Lower leg skin (tissue), 4 donors: ENCODE measurements at regions not wholly inside any gene's neighbourhood (a gene's known extent, or its start where the extent isn't known, plus 50 kb on each side); places are given as distances from the start of the nearest gene placed in this dataset.

Source experiments
- DNase-seq, 2 donors: peaks; one replicate each; pipeline ENCODE4 v3.0.0-alpha.2; 2019; ENCODE audit warnings: low spot score in 2 of 2
- H3K4me3 ChIP-seq: fragments of 200-600 bp; sonication (generic); 2 replicates; pipeline ENCODE4 v1.5.1; 2017; ENCODE audit warnings: mild to moderate bottlenecking, low read depth; ENCODE audit not compliant: poor library complexity, severe bottlenecking
- CTCF ChIP-seq, 3 donors: fragments of 450-650 bp; IDR thresholded peaks; one replicate each; pipeline ENCODE4 v1.5.1; 2016; ENCODE audit warnings: antibody characterized with exemption in 3 of 3, mild to moderate bottlenecking in 3 of 3, moderate library complexity in 2 of 3
- POLR2A ChIP-seq, 2 donors: fragments of 450-650 bp; IDR thresholded peaks; one replicate each; pipeline ENCODE4 v1.6.1; 2016 to 2017; ENCODE audit warnings: antibody characterized with exemption in 2 of 2, mild to moderate bottlenecking in 1 of 2, moderate library complexity in 1 of 2
- WGBS, 2 donors: methylation state at CpG; one replicate each; pipeline ENCODE4 v1.1.5; 2018; 5-methylcytosine and 5-hydroxymethylcytosine counted together
- intact Hi-C: fragments of 100-400 bp; cut with DNase I; formaldehyde crosslinking; loops from one replicate; pipeline ENCODE4 v1.15.0; 2023; ENCODE audit warnings: low total_unique reads

DNA sequence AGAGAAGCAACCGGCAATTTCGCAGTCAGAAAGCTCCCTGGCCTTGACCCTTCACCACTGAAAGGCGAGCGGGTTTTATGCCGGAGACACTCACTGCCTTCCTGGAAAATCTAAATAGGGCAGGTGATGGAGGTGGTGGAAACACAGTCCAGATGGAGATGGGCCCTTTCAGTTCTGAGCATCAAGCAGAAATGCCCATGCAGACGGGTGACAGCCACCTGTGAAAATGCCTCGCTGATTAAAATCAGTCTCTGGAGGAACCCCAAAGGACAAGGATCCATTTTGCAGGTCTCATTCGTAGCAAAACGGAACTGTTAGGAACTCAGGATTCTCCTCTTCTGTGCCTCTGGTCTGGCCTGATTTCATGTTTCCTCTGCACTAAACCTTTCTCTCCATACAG is 74.2 kb downstream of the FZD10 start:
- intact Hi-C loops = no loop called here
- no peak overlapping the region for H3K4me3 ChIP-seq
- WGBS, 2 donors = 84 to 88% methylated on average over 9 of the region's 9 CpGs
- peak in 1 of 2 donors; percentile 18 for DNase-seq
- TF ChIP-seq CTCF (IDR thresholded peaks at IDR 0.05) = no peak
- TF ChIP-seq POLR2A (IDR thresholded peaks at IDR 0.05) = no peak

DNA sequence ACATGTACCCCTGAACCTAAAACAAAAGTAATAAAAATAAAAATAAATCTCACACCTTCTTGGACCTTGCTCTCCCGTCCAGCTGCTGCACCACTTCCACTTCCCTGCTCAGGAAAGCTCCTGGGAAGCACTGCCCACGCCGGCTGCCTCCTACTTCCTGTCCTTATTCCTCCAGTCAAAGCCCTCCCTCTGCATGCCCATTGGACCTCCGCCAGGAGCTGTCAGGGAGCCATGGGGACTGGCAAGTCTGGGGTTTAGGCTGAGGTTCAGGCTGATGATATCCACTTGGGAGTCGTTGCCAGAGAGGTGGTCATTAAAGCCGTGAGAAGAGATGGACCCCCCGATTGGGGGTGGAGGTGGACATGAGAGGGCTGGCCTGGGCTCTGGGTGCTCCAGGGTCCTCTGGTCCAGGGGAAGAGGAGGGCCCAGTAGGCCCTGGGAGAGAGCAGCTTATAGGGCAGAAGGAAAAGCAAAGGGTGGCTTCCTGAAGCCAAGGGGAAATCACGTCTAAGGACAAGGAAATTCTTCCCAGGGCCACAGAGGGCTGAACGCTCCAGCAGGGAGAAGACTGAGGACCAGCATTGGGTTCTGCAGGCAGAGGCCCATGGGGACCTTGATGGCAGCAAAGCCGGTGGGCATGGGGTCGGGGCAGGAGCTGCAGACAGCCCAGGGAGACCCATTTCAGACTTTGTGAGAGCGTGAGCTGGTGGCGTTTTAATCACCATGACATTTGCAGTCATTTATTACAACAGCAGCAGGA is 78.7 kb downstream of the FZD10 start:
- 73 to 76% methylated on average over 13 of the region's 13 CpGs for WGBS, 2 donors
- intact Hi-C loops = no loop called here
- TF ChIP-seq CTCF (IDR thresholded peaks at IDR 0.05) = no peak
- TF ChIP-seq POLR2A (IDR thresholded peaks at IDR 0.05) = no peak
- DNase-seq = peak in 1 of 2 donors; percentile 76
- H3K4me3 ChIP-seq = no peak overlapping the region

GRCh38 chr12:130242506-130242905 is 80.2 kb downstream of the FZD10 start:
- DNase-seq = peak in 1 of 2 donors; percentile 64
- intact Hi-C loops = no loop called here
- 76 to 89% methylated on average over 7 of the region's 7 CpGs for WGBS, 2 donors
- H3K4me3 ChIP-seq = no peak overlapping the region
- TF ChIP-seq POLR2A (IDR thresholded peaks at IDR 0.05) (no peak), CTCF (IDR thresholded peaks at IDR 0.05) (no peak)

DNA sequence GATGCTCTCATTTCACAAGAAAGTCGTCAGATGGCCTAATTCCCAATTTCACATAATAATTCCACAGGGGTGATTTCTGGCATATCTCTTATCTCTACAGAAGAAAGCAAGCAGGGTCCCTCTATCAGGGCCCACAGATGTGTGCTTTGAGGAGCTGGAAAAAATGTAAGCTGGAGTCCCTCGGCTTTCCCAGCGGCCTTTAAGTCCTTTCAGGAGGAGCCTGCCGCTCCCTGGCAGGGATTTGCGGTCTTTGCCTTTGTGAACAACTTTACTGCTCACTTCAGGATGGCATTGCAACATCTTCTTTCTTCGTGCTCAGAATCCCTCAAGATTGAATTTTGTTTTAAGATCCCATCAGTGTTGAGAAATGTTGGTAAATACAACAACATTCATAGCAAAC is 83.0 kb downstream of the FZD10 start:
- no peak for TF ChIP-seq POLR2A (IDR thresholded peaks at IDR 0.05)
- TF ChIP-seq CTCF (IDR thresholded peaks at IDR 0.05) = no peak
- intact Hi-C loops = no loop called here
- whole genome bisulfite sequencing, 2 donors = 75 to 78% methylated on average over 6 of the region's 6 CpGs
- no peak overlapping the region for H3K4me3 ChIP-seq
- no peak for DNase-seq

DNA sequence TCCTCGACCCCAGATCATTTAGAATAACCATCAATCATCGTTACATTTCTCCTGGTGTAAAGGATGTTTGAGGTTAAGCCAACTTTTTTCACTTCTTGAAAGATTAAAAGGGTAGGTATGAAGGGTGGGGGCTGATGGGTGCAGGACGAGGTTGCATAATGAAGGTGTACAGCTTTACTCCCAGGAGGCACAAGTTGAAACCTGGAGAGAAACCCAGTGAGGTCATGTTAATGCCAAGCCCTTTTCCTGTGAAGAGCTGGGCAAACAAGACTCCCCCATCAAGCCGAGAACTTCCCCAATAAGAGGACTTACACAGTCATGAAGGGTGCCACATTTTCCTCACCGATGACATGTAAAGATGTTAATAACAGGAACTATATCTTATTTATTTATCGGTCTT is 84.3 kb downstream of the FZD10 start:
- no peak for DNase-seq
- H3K4me3 ChIP-seq = no peak overlapping the region
- WGBS, 2 donors = 59 to 61% methylated on average over 6 of the region's 6 CpGs
- TF ChIP-seq CTCF (IDR thresholded peaks at IDR 0.05) (no peak), POLR2A (IDR thresholded peaks at IDR 0.05) (no peak)
- intact Hi-C loops = no loop called here
